ENCODE measurements at regions not wholly inside any gene's neighbourhood (a gene's known extent, or its start where the extent isn't known, plus 50 kb on each side); places are given as distances from the start of the nearest gene placed in this dataset.

DNA sequence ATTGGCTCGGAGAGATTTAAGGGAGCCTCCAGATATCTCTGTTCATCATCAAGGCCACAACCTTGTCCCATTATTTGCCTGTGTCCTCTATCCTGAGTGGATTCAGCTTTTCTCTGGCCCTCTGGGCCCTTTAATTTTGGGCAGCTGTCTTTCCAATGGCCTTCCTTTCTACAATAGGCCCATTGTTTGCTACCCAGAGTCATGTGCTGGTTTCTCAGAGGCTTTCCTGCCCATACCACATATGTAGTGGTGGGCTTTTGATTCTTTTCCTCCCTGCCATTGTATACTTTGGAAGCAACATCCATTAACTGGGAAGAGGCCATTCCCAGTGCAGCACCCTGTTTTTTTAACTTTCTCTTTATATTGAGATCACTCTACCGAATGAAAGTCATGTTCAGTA, 233.9 kb upstream of the SGCD start:
- TF ChIP-seq TAF1 (IDR thresholded peaks at IDR 0.05; ENCODE audit: borderline replicate concordance, insufficient read depth, low read length) (no peak), FOXP2 (optimal IDR thresholded peaks at IDR 0.05; ENCODE audit: borderline replicate concordance, extremely low read depth, extremely low read length, insufficient read depth) (no peak), POLR2AphosphoS5 (IDR thresholded peaks at IDR 0.05; ENCODE audit: low read depth, low read length) (no peak), SIN3A (IDR thresholded peaks at IDR 0.05; ENCODE audit: borderline replicate concordance, insufficient read depth, low read length) (no peak)
- TF ChIP-seq, protein P1, sequence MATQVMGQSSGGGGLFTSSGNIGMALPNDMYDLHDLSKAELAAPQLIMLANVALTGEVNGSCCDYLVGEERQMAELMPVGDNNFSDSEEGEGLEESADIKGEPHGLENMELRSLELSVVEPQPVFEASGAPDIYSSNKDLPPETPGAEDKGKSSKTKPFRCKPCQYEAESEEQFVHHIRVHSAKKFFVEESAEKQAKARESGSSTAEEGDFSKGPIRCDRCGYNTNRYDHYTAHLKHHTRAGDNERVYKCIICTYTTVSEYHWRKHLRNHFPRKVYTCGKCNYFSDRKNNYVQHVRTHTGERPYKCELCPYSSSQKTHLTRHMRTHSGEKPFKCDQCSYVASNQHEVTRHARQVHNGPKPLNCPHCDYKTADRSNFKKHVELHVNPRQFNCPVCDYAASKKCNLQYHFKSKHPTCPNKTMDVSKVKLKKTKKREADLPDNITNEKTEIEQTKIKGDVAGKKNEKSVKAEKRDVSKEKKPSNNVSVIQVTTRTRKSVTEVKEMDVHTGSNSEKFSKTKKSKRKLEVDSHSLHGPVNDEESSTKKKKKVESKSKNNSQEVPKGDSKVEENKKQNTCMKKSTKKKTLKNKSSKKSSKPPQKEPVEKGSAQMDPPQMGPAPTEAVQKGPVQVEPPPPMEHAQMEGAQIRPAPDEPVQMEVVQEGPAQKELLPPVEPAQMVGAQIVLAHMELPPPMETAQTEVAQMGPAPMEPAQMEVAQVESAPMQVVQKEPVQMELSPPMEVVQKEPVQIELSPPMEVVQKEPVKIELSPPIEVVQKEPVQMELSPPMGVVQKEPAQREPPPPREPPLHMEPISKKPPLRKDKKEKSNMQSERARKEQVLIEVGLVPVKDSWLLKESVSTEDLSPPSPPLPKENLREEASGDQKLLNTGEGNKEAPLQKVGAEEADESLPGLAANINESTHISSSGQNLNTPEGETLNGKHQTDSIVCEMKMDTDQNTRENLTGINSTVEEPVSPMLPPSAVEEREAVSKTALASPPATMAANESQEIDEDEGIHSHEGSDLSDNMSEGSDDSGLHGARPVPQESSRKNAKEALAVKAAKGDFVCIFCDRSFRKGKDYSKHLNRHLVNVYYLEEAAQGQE (IDR thresholded peaks at IDR 0.05; ENCODE audit: insufficient read depth in 1 of 2, low read depth in 2 of 2, low read length in 2 of 2), result no peak

- TF ChIP-seq, protein P1 (IDR thresholded peaks at IDR 0.05; ENCODE audit: insufficient read depth in 1 of 2, low read depth in 2 of 2, low read length in 2 of 2), result no peak
- TF ChIP-seq TAF1 (IDR thresholded peaks at IDR 0.05; ENCODE audit: borderline replicate concordance, insufficient read depth, low read length), result no peak
- TF ChIP-seq SIN3A (IDR thresholded peaks at IDR 0.05; ENCODE audit: borderline replicate concordance, insufficient read depth, low read length), result no peak
- no peak for TF ChIP-seq POLR2AphosphoS5 (IDR thresholded peaks at IDR 0.05; ENCODE audit: low read depth, low read length)
- TF ChIP-seq FOXP2 (optimal IDR thresholded peaks at IDR 0.05; ENCODE audit: borderline replicate concordance, extremely low read depth, extremely low read length, insufficient read depth), result no peak
Measured at GRCh38 chr5:156094001-156094400, 233.0 kb upstream of the SGCD start.

DNA sequence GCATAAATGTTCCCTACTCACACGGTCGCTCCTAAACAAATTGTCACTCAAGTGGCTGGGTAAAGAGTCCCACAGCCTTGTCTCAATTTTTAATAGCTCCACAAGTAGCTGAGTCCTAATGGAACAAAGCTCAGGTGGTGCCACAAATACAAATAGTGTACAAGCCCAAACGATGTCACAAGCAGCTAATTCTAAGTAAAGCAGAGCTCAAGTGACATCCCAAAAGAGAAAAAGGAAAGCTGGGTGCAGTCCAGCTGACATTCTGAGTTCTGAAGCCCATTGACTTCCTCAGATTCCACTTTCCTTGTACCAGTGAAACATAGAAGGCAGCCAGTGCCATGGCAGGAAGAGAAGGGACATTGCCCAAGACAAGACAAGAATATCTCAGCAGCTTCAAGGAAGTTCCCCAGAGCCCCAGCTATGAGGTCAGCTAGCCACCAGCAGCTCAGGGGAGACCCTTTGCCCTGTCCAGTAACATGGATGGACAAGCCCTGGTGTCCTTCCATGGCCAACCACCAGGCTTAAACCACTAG, 231.2 kb upstream of the SGCD start:
- TF ChIP-seq POLR2AphosphoS5 (IDR thresholded peaks at IDR 0.05; ENCODE audit: low read depth, low read length) (no peak), SIN3A (IDR thresholded peaks at IDR 0.05; ENCODE audit: borderline replicate concordance, insufficient read depth, low read length) (no peak)

DNA sequence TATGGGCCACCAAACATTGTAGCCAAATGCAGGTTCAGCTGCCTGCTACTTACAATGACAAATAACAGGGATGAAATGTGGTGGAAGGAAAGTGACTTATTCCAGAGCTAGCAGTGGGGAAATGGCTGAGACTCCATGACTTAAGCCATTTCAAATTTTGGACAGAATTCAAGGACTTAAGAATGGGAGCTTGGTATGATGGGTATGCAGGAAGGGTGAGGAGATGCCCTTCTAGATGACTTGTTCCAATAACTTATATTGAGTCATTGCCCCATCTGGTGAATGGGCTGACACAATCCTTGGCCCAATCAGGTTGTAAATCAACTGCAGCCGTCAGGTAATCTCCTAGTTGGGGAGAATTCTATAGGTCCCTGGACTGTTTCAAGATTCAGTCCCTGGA, 230.7 kb upstream of the SGCD start:
- TF ChIP-seq FOXP2 (optimal IDR thresholded peaks at IDR 0.05; ENCODE audit: borderline replicate concordance, extremely low read depth, extremely low read length, insufficient read depth), result no peak
- TF ChIP-seq SIN3A (IDR thresholded peaks at IDR 0.05; ENCODE audit: borderline replicate concordance, insufficient read depth, low read length), result no peak
- no peak for TF ChIP-seq TAF1 (IDR thresholded peaks at IDR 0.05; ENCODE audit: borderline replicate concordance, insufficient read depth, low read length)
- no peak for TF ChIP-seq POLR2AphosphoS5 (IDR thresholded peaks at IDR 0.05; ENCODE audit: low read depth, low read length)
- TF ChIP-seq, protein P1 (IDR thresholded peaks at IDR 0.05; ENCODE audit: insufficient read depth in 1 of 2, low read depth in 2 of 2, low read length in 2 of 2), result no peak

- TF ChIP-seq FOXP2 (optimal IDR thresholded peaks at IDR 0.05; ENCODE audit: borderline replicate concordance, extremely low read depth, extremely low read length, insufficient read depth) (no peak), SIN3A (IDR thresholded peaks at IDR 0.05; ENCODE audit: borderline replicate concordance, insufficient read depth, low read length) (no peak), POLR2AphosphoS5 (IDR thresholded peaks at IDR 0.05; ENCODE audit: low read depth, low read length) (no peak), TAF1 (IDR thresholded peaks at IDR 0.05; ENCODE audit: borderline replicate concordance, insufficient read depth, low read length) (no peak)
- TF ChIP-seq, protein P1 (IDR thresholded peaks at IDR 0.05; ENCODE audit: insufficient read depth in 1 of 2, low read depth in 2 of 2, low read length in 2 of 2), result no peak
Measured at GRCh38 chr5:156103155-156103885, 223.6 kb upstream of the SGCD start.
